Right ventricle myocardium inferior (tissue), 1 donor: ENCODE measurements at regions not wholly inside any gene's neighbourhood (a gene's known extent, or its start where the extent isn't known, plus 50 kb on each side); places are given as distances from the start of the nearest gene placed in this dataset.

Experiments used
- ATAC-seq: fragments of 200-7000 bp; cut with Tn5 transposase; one replicate; pipeline ENCODE4 v1.9.1; 2020; ENCODE audit warnings: mild to moderate bottlenecking, moderate library complexity
- DNase-seq: peaks from one replicate; pipeline ENCODE4 v3.0.0; 2021; ENCODE audit errors: missing footprints
- intact Hi-C: fragments of 100-400 bp; cut with DNase I; formaldehyde crosslinking; loops from one replicate; pipeline ENCODE4 v1.11.0; 2022
- donor health status: DM: no; HTN: yes; CAD: no; lungs with severe emphysema.

- DNase-seq (no peak), ATAC-seq (no peak)
- intact Hi-C loops: no loop called here
Observed at GRCh38 chr19:28350673-28351072, 862.3 kb downstream of the UQCRFS1 start.

GRCh38 chr19:28350037-28350436, 862.9 kb downstream of the UQCRFS1 start:
- DNase-seq (no peak), ATAC-seq (no peak)
- intact Hi-C loops: no loop called here

GRCh38 chr19:28349604-28350003, 863.3 kb downstream of the UQCRFS1 start:
- ATAC-seq (no peak), DNase-seq (no peak)
- intact Hi-C loops: no loop called here

- no peak for ATAC-seq
- intact Hi-C loops: no loop called here
Observed at GRCh38 chr19:28345811-28346210, 867.1 kb downstream of the UQCRFS1 start.

GRCh38 chr19:28341810-28342350, 871.1 kb downstream of the UQCRFS1 start:
- ATAC-seq: no peak
- DNase-seq: no peak
- intact Hi-C loops: no loop called here

More at GRCh38 chr19:28345811-28346210, 867.1 kb downstream of the UQCRFS1 start:
- no peak for DNase-seq

GRCh38 chr19:28334419-28334818, 878.5 kb downstream of the UQCRFS1 start:
- intact Hi-C loops: no loop called here
- no peak for ATAC-seq
- DNase-seq: no peak

- ATAC-seq (no peak), DNase-seq (no peak)
- intact Hi-C loops: no loop called here
Observed at GRCh38 chr19:28333909-28334308, 879.0 kb downstream of the UQCRFS1 start.

- no peak for ATAC-seq
- intact Hi-C loops: no loop called here
- no peak for DNase-seq
Observed at GRCh38 chr19:28332886-28333285, 880.1 kb downstream of the UQCRFS1 start.

GRCh38 chr19:28332351-28332750, 880.6 kb downstream of the UQCRFS1 start:
- no peak for DNase-seq
- intact Hi-C loops: no loop called here
- ATAC-seq: no peak

- intact Hi-C loops: no loop called here
- ATAC-seq: no peak
- no peak for DNase-seq
Observed at GRCh38 chr19:28331596-28331995, 881.4 kb downstream of the UQCRFS1 start.

- ATAC-seq (no peak), DNase-seq (no peak)
- intact Hi-C loops: no loop called here
Observed at GRCh38 chr19:28330831-28331230, 882.1 kb downstream of the UQCRFS1 start.

GRCh38 chr19:28329429-28329828, 883.5 kb downstream of the UQCRFS1 start:
- no peak for ATAC-seq
- intact Hi-C loops: no loop called here
- DNase-seq: no peak

GRCh38 chr19:28327905-28328304, 885.0 kb downstream of the UQCRFS1 start:
- ATAC-seq (no peak), DNase-seq (no peak)
- intact Hi-C loops: no loop called here

- no peak for DNase-seq
- intact Hi-C loops: no loop called here
- ATAC-seq: no peak
Observed at GRCh38 chr19:28326746-28327145, 886.2 kb downstream of the UQCRFS1 start.

GRCh38 chr19:28324275-28325060, 888.5 kb downstream of the UQCRFS1 start:
- intact Hi-C loops: loop anchor here (2.0 kb wide), 2 partner anchors 82 to 350 kb away; no protein-coding TSS in a partner anchor
- DNase-seq: no peak
- no peak for ATAC-seq

GRCh38 chr19:28322945-28323344, 890.0 kb downstream of the UQCRFS1 start:
- intact Hi-C loops: no loop called here
- DNase-seq: no peak
- no peak for ATAC-seq

GRCh38 chr19:28322491-28322890, 890.5 kb downstream of the UQCRFS1 start:
- DNase-seq (no peak), ATAC-seq (no peak)
- intact Hi-C loops: no loop called here

- DNase-seq (no peak), ATAC-seq (no peak)
- intact Hi-C loops: no loop called here
Observed at GRCh38 chr19:28319918-28320317, 893.0 kb downstream of the UQCRFS1 start.

- ATAC-seq (no peak), DNase-seq (no peak)
- intact Hi-C loops: no loop called here
Observed at GRCh38 chr19:28319227-28319626, 893.7 kb downstream of the UQCRFS1 start.

- DNase-seq (no peak), ATAC-seq (no peak)
- intact Hi-C loops: no loop called here
Observed at GRCh38 chr19:28318469-28319179, 894.3 kb downstream of the UQCRFS1 start.
